ENCODE measurements at regions not wholly inside any gene's neighbourhood (a gene's known extent, or its start where the extent isn't known, plus 50 kb on each side); places are given as distances from the start of the nearest gene placed in this dataset.
A peak's percentile ranks its signal among the peaks of the same experiment; 100 is the strongest.

DNA sequence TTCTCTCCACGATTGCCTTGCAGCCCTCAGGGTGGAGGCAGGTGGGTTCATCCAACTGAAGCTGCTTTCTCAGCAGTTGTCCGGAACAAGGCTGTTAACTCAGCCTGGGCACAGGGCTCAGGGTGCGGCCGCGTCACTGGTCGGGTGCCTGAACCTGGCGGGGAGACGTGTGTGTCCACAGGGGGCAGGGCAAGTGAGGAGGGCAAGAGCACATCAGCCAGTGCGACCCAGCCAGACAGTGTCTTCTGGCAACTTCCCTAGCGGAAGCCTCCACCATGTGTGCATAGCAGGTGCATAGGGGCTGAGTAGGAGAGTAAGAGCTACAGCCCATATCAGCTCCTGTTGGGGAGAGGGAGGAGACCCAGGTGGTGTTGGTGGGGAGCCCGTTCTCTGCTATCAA is 150.4 kb upstream of the THRB start:
- DNase-seq: no peak

DNA sequence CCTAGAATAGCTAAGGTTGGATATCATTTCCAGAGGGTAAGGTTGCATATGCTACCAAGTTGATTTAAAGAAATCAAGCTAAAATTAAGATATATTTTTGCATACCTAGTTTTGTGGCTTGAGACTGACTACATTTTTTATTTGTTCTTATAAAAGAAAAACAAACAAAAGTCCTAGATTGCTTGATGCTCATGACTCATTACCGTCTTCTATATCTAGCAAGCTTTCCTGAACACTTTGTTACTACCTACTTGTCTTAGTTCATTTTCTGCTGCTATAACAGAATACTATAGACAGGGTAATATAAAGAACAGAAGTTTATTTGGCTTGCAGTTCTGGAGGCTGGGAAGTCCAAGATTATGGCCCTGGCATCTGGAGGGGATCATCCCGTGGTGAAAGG is 152.1 kb upstream of the THRB start:
- no peak for DNase-seq

DNA sequence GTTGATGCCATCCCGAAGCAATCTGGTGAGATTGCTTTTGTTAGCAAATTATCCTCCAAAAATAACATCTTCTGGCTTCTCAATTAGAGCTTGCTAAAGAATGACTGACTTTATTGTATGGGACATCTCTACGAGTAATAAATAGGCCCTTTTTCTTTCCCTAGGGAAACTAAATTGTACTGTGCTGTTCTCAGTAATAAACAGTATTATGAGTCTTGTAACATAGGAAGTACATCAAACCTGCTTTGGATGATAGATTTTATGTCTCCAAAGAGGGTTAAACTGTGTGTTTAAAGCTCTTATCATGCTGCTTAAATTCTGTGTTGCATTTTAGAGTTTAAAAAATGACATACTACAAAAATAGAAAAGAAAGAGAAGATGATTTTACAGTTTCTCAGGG is 153.4 kb upstream of the THRB start:
- DNase-seq: no peak

DNA sequence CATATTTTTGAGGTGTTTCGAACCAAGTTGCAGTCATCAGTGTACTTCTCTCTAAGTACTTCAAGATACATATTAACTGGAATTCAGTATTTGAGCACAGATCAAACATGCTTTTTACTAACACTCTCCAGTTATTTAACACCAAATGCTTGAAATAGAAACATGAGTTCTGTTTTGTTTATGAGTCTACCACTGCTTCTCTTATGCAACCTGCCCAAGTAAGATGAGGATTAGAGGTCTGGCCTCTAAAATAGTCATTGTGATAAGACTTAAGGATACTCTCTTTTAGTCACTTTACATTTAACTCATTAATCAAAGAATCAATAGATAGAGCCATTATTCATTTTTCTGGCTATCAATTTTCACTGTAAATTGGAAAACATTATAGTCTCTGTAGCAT is 156.2 kb upstream of the THRB start:
- no peak for DNase-seq

DNA sequence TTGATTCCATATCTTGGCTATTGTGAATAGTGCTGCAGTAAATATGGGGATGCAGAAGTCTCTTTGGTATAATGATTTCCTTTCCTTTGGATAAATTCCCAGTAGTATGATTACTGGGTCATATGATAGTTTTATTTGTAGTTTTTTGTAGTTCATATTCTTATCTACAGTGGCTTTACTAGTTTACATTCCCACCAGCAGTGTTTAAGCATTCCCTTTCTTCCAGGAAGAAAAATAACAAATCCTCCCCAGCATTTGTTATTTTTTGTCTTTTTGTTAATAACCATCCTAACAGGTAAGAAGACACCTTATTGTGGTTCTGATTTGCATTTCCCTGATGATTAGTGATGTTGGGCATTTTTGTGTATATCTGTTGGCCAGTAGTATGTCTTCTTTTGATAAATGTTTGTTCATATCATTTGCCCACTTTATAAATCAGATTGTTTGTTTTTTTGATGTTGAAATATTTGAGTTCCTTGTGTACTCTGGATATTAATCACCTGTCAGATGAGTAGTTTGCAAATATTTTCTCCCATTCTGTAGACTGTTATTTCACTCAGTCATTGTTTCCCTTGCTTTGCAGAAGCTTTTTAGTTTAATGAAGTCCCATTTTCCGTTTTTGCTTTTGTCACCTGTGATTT is 163.3 kb upstream of the THRB start:
- no peak for DNase-seq

DNA sequence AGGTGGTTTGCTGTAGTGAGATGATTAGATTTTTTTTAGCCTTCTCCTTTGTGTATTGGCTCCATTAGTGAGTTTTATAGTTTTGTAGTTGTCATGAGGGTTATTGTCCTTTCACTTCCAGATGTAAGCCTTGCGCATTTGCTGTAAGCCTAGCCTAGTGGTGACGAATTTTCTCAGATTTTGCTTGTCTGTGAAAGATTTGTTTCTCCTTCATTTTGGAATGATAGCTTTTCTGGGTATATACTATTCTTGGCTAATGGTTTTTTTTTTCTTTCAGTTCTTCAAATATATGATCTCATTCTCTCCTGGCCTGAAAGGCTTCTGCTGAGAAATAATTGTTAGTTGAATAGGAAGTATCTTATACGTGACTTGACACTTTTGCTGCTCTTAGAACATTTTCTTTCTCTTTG is 166.5 kb upstream of the THRB start:
- DNase-seq: no peak

DNA sequence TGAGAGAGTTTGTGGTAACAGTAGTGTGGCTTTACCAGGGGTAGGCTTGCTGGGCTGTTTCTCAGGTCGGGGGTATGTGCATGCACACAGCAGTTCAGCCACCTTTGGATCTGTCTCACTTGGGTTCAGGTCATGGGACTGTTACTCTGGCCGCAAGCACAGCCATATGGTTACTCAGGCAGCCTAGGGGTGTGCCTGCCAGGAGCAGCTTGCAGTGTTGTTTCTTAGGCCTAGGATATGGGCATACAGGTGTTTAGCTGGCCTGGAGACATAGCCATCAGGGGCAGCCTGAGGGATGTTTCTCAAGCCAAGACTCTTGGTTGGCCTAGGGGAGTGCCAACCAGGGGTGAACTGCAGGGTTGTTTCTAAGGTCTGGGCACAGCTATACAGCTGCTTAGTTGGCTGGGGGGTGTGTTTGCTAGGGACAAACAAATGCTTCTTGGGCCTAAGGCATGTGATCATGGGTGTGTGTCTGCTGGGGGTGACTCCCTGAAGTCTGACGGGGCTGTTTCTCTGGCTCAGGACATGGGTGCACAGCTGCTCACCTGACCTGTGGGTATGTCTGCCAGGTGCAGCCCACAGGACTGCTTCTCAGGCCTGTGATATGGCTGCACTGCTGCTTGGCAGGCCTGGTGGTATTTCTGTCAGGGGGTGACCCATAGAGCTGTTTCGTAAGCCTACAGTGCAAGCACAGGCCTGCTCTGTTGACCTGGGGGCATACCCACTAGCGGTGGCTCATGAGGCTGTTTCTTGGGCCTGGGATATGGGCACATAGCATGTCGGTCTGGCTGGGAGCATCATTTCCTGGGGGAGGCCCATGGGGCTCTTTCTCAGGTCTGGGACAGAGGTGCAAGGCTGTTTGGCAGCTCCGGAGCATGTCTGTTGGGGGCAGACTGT is 168.0 kb upstream of the THRB start:
- no peak for DNase-seq

DNA sequence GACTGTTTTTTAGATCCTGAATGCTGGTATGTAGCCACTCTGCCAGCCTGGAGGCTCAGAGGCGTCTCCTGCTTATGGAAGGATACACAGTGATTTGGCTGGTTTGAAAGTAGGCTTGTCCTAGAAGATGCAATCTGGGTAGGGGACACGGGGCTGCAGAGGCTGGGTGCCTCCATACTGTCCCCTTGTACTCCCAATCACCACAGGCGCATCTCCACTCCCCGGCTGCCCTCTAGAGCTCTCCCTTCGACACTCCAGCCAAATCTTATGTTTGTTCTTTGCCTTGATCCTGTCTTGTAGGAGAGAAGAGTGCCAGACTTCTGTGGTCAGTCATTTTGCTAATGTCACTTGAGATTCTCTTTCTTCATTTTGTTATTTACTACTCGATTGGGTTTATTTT is 168.8 kb upstream of the THRB start:
- no peak for DNase-seq

DNA sequence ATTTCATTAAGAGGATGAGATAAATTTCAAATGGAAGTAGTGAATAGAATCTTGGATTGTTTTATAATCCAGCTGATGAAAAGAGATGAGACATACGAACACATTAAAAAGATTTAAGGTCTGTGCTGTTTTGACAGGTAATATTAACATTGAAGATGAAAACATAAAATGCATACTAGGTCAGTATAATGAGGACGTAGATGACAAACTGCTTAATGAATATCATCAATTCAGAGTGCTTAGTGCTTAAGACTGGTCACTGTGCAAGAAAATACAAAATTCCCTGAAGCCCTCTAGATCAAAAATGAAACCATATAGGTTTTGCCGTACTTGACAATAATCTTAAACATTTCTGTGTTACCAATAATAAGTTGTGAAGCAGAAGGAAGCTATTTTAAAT is 173.4 kb upstream of the THRB start:
- no peak for DNase-seq

DNA sequence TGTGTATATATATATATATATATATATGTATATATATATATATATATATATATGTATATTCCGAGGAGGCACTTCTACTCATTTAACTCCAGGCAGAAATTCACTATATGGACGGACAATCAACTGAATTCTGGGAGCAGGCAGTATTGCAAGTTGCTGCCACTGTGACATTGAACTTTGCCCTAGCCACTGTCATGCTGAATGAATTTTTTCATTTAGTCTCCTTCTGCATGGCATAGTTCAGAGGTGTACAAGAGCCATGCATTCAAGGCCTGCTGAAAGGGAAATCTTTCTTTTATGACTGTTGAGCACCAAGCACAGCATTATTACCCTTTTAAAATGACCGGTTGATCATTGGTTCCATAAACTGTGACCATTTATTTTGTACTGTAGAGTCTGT is 176.2 kb upstream of the THRB start:
- no peak for DNase-seq

DNA sequence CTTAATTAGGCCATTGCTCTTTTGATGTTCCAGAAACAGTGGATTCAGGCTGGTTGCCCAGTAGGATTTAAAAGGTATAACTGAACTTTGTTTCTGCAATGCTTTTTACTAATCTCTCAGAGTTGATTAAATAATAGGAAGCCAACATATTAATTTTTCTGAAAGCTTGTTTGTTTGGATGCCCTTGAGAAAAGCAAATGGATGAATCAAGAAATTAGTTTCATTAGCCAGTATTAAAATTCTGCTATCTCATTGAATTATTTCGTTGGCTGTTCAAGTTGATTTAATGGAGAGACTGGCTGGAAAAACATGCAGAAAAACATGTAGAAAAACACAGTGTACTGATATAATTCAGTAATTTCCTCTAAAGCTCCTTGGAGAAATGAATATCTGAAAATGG is 178.9 kb upstream of the THRB start:
- no peak for DNase-seq

DNA sequence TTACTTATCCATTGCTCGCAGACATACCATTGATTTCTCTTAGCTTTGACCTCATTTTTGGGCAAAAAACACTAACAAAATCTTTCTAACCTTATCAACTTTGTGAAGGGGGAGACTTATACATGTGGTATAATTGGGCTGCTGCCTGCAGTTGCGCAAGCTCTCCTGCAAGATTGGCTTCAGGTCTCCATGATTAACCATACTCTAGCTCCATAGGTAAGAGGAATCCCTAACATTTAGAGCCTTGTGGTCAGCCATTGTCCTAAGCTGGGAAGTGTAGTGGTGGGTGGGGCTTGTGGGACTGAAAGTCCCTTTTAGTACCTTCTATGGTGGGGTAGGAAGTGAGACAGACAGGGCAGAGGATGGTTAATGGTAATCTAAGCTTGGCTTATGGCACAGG is 179.6 kb upstream of the THRB start:
- DNase-seq: no peak

DNA sequence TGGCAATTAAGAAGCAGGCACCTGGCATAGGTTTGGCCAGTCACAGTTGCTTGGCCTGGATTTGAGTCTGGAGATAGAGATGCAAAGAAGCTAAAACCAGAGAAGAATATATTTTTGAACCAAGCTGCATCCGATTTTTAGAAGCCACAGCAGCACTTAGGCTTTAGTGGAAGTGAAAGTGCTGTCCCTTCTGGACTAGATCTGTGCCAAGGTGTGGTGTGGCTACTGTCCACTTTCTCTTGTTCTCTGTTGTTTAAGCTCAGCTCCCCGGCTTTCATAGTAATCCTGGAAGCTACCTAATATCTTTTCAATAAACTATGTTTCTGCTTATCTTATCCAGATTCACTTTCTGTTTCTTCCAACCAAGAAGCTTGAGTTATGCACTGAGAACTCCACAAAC is 183.4 kb upstream of the THRB start:
- DNase-seq: no peak

DNA sequence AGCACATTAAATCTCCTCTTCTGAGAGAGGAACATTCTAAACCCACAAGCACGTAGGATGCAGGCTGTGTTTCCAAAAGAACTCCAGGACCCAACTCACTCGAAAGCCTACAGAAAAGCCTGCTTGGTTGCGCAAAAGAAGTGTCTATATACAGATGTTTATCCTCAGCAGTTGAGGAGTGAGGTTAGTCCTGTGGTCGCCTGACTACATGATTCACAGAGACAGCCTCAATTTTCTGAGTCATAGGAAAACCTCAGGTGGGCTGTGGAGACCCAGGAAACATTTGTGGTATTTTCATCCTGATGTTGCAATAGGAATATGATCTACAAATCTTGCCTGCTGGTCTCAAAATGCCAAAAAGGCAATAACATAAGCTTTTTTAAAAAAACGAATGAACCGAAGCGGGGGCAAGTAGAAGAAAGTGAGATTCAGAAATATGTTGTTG is 183.8 kb upstream of the THRB start:
- no peak for DNase-seq

DNA sequence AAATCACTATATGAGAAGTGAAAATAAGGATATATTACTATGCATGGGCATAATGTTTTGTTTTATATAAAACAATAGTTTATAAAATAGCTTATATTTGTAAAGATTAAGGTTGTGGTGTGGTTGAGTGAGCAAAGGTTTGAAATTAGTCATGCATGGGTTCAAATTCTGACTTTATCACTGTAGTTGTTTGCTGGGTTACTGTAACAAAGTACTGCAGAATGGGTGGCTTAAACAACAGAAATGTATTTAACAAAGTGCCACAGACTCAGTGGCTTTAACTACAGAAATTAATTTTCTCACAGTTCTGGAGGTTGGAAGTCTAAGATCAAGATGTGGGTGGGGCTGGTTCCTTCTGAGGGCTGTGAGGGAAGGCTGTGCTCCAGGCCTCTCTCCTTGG is 184.8 kb upstream of the THRB start:
- no peak for DNase-seq

DNA sequence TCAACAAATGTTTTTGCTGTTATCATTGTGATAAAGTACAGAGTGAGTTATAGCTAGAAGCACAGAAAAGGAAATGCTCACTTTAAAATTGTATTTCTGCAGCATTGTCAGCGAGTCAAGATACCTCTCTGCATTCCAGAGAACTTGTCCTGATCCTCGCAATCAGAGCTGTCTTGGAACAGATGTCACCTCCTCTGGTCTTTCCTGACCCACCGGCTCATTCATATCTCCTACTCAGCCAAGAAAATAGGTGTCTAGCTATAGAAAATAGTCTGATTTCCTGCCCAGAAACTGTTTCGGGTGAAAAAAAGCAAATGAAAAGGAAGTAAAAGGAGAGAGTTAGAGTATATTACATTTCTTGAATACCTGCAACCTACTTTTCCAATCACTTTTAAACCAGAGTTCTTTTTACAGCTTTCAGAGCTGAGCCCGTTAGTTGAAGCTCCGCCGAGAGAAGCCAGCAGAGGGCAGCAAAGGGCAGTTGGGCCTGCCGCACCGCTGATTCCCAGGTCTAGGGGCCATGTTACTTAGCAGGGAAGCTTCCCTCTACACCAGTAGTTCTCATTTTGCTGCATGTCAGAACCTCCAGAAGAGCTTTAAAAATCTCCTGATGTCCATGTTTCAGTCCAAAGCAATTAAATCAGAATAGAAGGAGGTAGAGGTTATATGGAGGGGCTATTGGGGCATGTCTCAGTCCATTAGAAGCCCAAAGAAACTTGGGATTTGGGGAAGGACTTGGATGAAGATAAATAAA is 185.7 kb upstream of the THRB start:
- peak; percentile 15 to 31 for DNase-seq

DNA sequence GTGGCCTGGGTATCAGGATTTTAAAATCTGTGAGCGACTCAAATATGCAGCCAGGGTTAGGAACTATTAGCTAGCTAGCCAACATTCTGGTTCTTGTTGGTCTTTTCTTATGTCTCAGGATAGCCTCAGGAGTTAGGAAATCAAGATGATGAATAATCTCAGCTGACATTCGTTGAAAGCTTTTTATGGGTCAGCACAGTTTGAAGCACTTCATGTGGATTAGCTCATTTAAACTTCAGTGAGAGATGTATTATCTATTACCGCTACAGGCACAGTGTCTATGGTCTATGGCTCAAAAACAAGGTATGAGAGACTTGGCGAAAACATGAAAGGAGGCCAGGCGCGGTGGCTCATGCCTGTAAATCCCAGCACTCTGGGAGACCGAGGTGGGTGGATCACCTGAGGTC is 187.5 kb upstream of the THRB start:
- DNase-seq: no peak

DNA sequence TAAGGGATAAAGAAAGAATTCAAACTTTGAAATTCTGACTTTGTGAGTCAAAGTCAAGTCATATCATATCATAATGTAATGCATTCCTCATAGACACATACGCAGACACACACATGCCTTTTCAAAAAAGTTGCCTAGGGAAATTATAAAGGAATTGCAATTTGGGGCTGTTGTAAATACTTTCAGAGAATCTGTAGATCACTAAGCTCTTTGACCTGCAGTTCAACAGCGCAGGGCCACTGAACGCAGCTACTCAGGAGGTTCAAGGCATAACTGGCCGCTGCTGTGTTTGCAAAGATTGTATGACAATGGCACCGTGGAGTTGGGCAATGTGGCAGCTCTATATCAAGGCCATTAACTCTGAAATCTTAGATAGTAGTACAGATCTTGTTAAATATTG is 188.4 kb upstream of the THRB start:
- no peak for DNase-seq

DNA sequence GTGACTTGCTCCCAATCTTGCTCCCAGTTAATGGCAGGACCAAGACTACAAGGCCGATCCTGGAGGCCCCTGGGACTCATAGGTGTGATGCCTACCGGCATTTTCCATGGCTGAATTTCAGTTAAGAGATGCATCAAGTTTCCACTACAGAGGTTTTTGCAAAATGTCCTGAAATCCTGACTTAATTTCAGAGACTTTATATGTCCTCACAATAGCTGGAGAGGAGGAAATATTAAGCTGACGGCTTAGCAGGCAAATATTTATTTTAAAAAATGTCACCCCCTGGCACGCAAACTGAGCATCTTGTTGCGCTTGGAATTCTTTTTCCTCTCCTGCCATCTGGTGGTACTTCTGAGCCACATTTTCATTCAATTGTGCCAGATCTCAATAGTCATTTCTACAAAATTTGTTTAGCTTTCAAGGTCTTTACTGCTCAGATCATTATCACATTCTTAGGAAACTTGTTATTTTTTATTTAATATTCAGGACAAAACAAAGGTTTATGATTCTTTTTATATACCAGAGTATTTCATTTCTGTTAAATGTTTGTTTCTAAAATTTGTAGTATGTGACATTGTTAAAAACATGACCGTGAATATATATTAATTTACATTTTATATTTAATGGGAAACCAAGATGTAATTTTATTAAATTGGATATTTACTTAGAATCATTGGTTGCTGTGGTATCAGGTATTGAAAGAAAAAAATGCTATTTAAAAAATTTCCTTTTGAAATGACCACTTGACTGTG is 189.2 kb upstream of the THRB start:
- no peak for DNase-seq

DNA sequence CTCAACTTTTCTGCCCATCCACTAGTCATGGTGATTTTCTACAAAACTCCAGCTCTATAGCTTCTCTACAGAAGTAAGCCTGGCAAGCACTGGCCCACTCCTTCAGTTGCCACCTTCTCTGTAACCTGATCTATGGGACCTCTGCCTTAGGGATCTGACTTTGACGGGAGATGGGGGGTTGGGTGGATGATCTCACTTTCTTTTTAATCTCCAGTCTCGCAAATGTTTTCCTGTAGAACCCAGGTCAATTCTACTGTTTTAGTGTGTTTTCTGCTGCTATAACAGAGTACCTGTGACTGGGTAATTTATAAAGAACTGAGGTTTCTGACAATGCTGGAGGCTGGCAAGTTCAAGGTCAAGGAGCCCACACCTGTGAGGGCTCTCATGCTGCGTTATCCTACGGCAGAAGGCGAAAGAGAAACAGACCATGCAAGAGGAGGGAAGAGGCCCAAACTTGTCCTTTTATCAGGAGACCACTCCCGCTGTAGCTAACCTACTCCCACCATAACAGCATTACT is 189.9 kb upstream of the THRB start:
- DNase-seq: no peak

DNA sequence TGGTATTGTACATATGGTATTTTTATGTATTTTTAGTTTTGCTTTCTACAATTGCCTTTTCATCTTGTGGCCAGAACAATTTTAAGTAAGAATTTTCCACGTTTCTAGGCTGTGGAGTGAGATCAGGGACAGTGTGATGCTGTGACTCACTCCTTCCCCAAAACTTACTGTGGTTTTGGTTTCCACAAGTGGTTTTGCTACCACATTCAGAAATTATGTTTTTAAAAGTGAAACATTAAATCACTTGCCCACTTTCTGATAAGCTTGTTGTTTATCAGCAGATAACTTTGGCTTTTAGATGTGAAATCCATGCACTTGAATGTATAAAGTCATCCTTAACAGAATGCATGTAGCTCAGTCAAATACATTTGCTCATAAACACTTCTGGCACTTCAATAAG is 192.2 kb upstream of the THRB start:
- no peak for DNase-seq

DNA sequence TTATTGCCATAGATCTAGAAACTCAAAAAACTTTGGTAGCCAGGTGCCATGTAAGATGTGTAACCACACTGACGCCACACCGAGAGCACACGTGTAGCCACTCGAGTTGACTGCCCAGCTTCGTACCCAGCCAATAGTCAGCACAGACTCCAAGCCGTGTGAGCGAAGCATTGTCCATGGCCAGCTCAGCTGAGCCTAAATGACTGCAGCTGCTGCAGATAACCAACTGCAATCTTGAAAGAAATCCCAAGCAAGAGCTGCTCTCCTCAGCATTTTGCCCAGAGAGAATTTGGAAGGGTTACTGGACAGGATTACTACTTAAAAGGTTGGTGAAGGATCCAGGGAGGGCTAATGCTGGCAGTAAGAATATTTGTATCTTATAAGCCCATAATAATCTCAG is 193.0 kb upstream of the THRB start:
- DNase-seq: no peak

Data from CD4-positive, alpha-beta T cell treated with Interleukin-1 beta for 1 hour (primary cell).